AG04449 (cell line): ENCODE measurements at regions not wholly inside any gene's neighbourhood (a gene's known extent, or its start where the extent isn't known, plus 50 kb on each side); places are given as distances from the start of the nearest gene placed in this dataset.

Experiments
- CTCF ChIA-PET: fragments of 350-600 bp; formaldehyde crosslinking; extraction: SDS; loops from one replicate; lab custom pipeline; 2021; ENCODE audit warnings: antibody characterized with exemption; lab: Yijun Ruan, JAX
- POLR2A ChIA-PET: fragments of 400-600, 350-600 bp; formaldehyde crosslinking; extraction: SDS; loops from one replicate; lab custom pipeline; 2020; ENCODE audit warnings: antibody characterized with exemption, inconsistent platforms; lab: Yijun Ruan, JAX
- DNase-seq: peaks from one replicate; pipeline ENCODE4 v3.0.0-alpha.2; 2010; ENCODE audit warnings: low read depth, low spot score
- H3K4me3 ChIP-seq: 2 replicates; pipeline ENCODE4 v1.5.1; 2011; ENCODE audit warnings: low read depth, mild to moderate bottlenecking, control low read depth, low read length
- CTCF ChIP-seq: IDR thresholded peaks from one replicate; pipeline ENCODE4 v1.5.1; 2011; ENCODE audit warnings: mild to moderate bottlenecking, moderate library complexity, low read length, control low read depth, inconsistent platforms; ENCODE audit not compliant: insufficient read depth; ENCODE audit errors: missing control alignments

GRCh38 chr1:78440381-78440793, 50.4 kb upstream of the PTGFR start:
- TF ChIP-seq CTCF, result no peak
- ChIA-PET CTCF (interaction anchor here (0.8 to 1.0 kb wide), 3 partner anchors 13 to 296 kb away, joined by 3 read pairs; no protein-coding TSS in a partner anchor), POLR2A (no interaction called here)
- H3K4me3 ChIP-seq, result no peak overlapping the region
- no peak for DNase-seq
